Type B pancreatic cell (in vitro differentiated cells): ENCODE measurements at regions not wholly inside any gene's neighbourhood (a gene's known extent, or its start where the extent isn't known, plus 50 kb on each side); places are given as distances from the start of the nearest gene placed in this dataset.

ENCODE experiments used
- DNase-seq: peaks from one replicate; pipeline ENCODE4 v3.0.0; 2021; ENCODE audit warnings: mixed read lengths; ENCODE audit not compliant: unreplicated experiment; ENCODE audit errors: extremely low spot score
- H3K27ac Mint-ChIP-seq: 2 replicates; pipeline ENCODE4 v1.8.0; 2021; ENCODE audit warnings: mild to moderate bottlenecking, mixed read lengths
- H3K27me3 Mint-ChIP-seq: 2 replicates; pipeline ENCODE4 v1.8.0; 2021; ENCODE audit warnings: mixed read lengths
- H3K36me3 Mint-ChIP-seq: 2 replicates; pipeline ENCODE4 v1.8.0; 2021; ENCODE audit warnings: mixed read lengths
- H3K4me1 Mint-ChIP-seq: one replicate; pipeline ENCODE4 v1.8.0; 2021; ENCODE audit warnings: mixed read lengths; ENCODE audit not compliant: unreplicated experiment
- H3K4me3 Mint-ChIP-seq: 2 replicates; pipeline ENCODE4 v1.8.0; 2021; ENCODE audit warnings: mild to moderate bottlenecking, mixed read lengths
- H3K9me3 Mint-ChIP-seq: 2 replicates; pipeline ENCODE4 v1.8.0; 2021; ENCODE audit warnings: mixed read lengths
- CTCF ChIP-seq: fragments of 200-600 bp; sonication (generic); conservative IDR thresholded peaks from 2 replicates; pipeline ENCODE4 v1.5.0; 2021; ENCODE audit warnings: antibody characterized with exemption, mild to moderate bottlenecking

- DNase-seq = no peak
- Mint-ChIP-seq H3K9me3 (peaks cover 12% of the 10 kb centered on the region), H3K4me1 (no peaks in the 10 kb centered on the region), H3K27ac (no peak overlapping the region), H3K4me3 (no peak overlapping the region), H3K36me3 (no peaks in the 10 kb centered on the region), H3K27me3 (no peaks in the 10 kb centered on the region)
- TF ChIP-seq CTCF = no peak
Measured at GRCh38 chr6:91464201-91464600, 877.3 kb upstream of the MAP3K7 start.

- DNase-seq = no peak
- Mint-ChIP-seq H3K27me3 (no peaks in the 10 kb centered on the region), H3K4me1 (no peaks in the 10 kb centered on the region), H3K9me3 (no peaks in the 10 kb centered on the region), H3K27ac (no peak overlapping the region), H3K4me3 (no peak overlapping the region), H3K36me3 (no peaks in the 10 kb centered on the region)
- TF ChIP-seq CTCF = no peak
Measured at GRCh38 chr6:91462241-91462640, 875.4 kb upstream of the MAP3K7 start.

GRCh38 chr6:91453224-91453878, 866.5 kb upstream of the MAP3K7 start:
- H3K4me1 Mint-ChIP-seq = no peaks in the 10 kb centered on the region

GRCh38 chr6:91449539-91449938, 862.7 kb upstream of the MAP3K7 start:
- Mint-ChIP-seq H3K27ac (no peak overlapping the region), H3K9me3 (peaks cover 6% of the 10 kb centered on the region), H3K36me3 (no peaks in the 10 kb centered on the region), H3K4me3 (no peak overlapping the region), H3K27me3 (peaks cover 4% of the 10 kb centered on the region), H3K4me1 (no peaks in the 10 kb centered on the region)
- no peak for TF ChIP-seq CTCF
- no peak for DNase-seq

More at GRCh38 chr6:91453224-91453878, 866.5 kb upstream of the MAP3K7 start:
- no peak for DNase-seq
- Mint-ChIP-seq H3K27me3 (peaks cover 4% of the 10 kb centered on the region), H3K9me3 (peaks cover 10% of the 10 kb centered on the region), H3K27ac (no peak overlapping the region), H3K36me3 (no peaks in the 10 kb centered on the region), H3K4me3 (no peak overlapping the region)
- no peak for TF ChIP-seq CTCF

- H3K27me3 Mint-ChIP-seq = peaks cover 4% of the 10 kb centered on the region
- H3K9me3 Mint-ChIP-seq = peaks cover 6% of the 10 kb centered on the region
- H3K4me1 Mint-ChIP-seq = no peaks in the 10 kb centered on the region
- H3K4me3 Mint-ChIP-seq = no peak overlapping the region
- DNase-seq = no peak
- no peak overlapping the region for H3K27ac Mint-ChIP-seq
- H3K36me3 Mint-ChIP-seq = no peaks in the 10 kb centered on the region
- no peak for TF ChIP-seq CTCF
Measured at GRCh38 chr6:91447530-91448254, 860.8 kb upstream of the MAP3K7 start.
